MM.1S (cell line): ENCODE measurements at regions not wholly inside any gene's neighbourhood (a gene's known extent, or its start where the extent isn't known, plus 50 kb on each side); places are given as distances from the start of the nearest gene placed in this dataset.

Source experiments
- EZH2phosphoT487 ChIP-seq: fragments of 300-600 bp; sonication (generic); IDR thresholded peaks from 2 replicates; pipeline ENCODE4 v1.6.1; 2018; ENCODE audit warnings: antibody characterized with exemption, low read length
- TF ChIP-seq, protein P1 (sequence below): fragments of 300-600 bp; sonication (generic); IDR thresholded peaks from 2 replicates; pipeline ENCODE4 v1.5.1; 2016; ENCODE audit warnings: antibody characterized with exemption, low read length, mixed read lengths

DNA sequence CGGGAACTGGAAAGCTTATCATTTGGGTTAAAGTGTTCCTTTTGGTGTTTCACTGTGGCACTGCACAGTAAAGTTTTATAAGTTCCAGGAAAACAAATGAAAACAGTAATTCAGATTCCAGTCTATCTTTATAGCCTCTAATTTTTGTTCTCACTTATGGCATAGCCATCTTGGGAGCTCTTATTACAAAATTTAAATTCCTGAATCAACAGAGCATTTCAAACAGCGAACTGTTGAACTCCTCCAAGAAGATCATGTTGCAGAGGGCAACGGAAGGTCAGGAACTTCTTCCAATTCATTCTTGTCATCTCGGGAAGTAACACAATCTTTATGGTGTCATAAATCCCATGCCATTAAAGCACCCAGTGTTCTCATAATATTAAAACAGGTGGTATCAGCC, 229.1 kb downstream of the KCNC2 start:
- no peak for TF ChIP-seq EZH2phosphoT487
- TF ChIP-seq, protein P1, sequence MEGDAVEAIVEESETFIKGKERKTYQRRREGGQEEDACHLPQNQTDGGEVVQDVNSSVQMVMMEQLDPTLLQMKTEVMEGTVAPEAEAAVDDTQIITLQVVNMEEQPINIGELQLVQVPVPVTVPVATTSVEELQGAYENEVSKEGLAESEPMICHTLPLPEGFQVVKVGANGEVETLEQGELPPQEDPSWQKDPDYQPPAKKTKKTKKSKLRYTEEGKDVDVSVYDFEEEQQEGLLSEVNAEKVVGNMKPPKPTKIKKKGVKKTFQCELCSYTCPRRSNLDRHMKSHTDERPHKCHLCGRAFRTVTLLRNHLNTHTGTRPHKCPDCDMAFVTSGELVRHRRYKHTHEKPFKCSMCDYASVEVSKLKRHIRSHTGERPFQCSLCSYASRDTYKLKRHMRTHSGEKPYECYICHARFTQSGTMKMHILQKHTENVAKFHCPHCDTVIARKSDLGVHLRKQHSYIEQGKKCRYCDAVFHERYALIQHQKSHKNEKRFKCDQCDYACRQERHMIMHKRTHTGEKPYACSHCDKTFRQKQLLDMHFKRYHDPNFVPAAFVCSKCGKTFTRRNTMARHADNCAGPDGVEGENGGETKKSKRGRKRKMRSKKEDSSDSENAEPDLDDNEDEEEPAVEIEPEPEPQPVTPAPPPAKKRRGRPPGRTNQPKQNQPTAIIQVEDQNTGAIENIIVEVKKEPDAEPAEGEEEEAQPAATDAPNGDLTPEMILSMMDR, result no peak
